ENCODE measurements at regions not wholly inside any gene's neighbourhood (a gene's known extent, or its start where the extent isn't known, plus 50 kb on each side); places are given as distances from the start of the nearest gene placed in this dataset.

DNA sequence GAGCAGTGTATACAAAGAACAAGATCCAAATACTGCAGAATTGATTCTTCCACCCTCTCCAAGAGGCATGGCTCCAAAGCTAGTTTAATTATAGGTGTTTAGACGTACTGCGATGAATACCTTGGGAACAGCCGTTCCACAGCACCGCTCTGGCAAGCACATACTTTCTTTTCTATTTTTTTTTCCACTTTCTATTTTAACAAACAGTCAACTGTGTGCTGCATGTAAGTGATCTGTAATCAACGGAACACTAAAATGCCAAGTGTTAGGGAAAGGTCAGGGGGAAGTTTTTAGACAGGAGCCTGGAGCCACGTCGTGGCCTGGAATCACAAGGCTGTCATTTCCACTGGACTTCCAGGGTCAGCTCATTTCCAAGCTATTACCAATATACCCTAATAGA lies 486.4 kb upstream of the DAB1 start:
- no peak for TF ChIP-seq CTCF (conservative IDR thresholded peaks at IDR 0.05; ENCODE audit: low read depth, low read length)
- no peak overlapping the region for H3K4me3 ChIP-seq (ENCODE audit: low read depth, low read length)
- DNase-seq (ENCODE audit: low read depth), result no peak

DNA sequence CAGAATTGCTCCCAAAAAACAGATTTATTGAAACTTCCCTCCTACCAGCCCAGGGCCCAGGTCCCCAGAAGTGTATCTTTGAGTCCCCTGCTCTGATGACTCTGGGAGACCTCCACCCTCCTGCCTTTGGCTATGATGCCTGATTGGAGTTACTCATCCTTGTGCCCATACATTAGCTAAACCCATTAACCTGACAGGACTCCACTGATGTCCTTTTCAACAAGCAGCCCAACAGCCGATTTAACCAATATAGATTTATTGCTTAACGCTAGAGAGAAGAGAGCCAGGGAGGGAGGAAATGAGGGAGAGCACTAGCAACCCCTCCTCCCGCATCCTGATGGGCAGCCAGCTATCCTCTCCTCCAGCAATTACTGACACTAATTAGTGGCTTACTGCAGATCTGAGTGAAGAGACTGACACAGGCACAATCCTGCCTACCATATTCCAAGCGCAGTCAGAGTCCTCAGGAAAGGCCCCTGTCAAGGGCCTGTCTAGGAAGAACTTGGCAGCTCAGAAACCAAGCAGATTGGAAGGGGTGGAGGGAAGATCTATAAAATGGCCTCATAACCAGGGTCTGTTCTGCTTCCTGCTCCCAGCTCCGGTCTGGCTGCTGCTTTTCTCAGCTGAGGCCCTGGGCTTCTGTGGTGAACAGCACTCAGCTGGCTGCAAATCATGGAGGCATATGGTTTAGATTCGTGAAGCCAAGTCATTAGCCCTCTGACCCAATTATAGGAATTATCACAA lies 484.5 kb upstream of the DAB1 start:
- DNase-seq (ENCODE audit: low read depth), result no peak
- no peak for TF ChIP-seq CTCF (conservative IDR thresholded peaks at IDR 0.05; ENCODE audit: low read depth, low read length)
- no peak overlapping the region for H3K4me3 ChIP-seq (ENCODE audit: low read depth, low read length)

DNA sequence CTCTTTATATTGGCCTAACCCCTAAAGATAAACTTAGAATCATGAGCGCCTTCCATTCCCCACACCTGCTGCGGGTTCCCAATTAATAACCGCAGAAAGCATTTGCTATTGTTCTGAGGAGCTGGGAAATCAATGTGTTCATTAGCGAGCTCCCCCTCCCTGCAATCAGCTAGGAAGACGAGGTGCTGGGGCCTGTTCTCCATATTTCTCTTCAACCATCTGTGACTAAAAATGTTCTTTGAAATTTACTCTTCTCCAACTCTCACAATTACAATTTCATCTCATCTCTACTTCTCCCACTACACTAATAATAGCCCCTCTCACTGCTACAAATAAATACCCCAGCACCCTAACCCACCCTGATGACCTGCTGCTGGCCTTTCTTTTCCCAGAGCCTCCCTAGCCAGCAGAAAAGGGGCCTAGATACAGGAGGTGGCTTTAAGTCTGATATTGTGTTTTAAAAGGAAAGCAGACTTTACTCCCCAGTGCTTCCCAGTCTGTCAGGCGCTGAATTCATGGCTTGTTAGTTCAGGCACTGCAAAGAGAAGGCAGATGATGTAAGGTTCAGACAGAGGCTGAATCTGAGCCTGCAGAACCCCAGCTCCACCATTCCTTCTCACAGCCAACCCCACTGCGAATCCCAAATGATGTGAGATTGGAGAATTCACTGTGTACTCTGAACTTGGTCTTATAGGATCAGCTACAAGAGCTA lies 477.5 kb upstream of the DAB1 start:
- no peak for TF ChIP-seq CTCF (conservative IDR thresholded peaks at IDR 0.05; ENCODE audit: low read depth, low read length)
- DNase-seq (ENCODE audit: low read depth), result no peak
- H3K4me3 ChIP-seq (ENCODE audit: low read depth, low read length), result no peak overlapping the region

DNA sequence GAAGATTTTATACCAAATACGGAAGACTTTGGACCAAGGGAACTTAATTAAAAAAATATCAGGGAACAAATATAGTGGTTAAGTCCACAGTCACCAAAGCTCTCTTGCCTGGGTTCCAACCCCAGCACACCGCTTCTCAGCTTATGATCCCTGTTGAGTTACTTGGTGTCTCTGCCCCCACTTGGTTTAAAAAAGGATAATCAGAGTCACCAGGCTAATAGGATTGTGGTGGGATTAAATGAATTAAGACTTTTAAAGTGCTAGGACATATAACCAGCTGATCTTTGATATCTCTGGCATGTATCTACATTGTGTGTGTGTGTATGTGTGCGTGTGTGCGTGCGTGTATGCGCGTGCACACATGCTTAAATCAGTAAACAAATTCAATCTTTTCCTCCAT lies 474.7 kb upstream of the DAB1 start:
- no peak for DNase-seq (ENCODE audit: low read depth)
- H3K4me3 ChIP-seq (ENCODE audit: low read depth, low read length), result no peak overlapping the region
- TF ChIP-seq CTCF (conservative IDR thresholded peaks at IDR 0.05; ENCODE audit: low read depth, low read length), result no peak

DNA sequence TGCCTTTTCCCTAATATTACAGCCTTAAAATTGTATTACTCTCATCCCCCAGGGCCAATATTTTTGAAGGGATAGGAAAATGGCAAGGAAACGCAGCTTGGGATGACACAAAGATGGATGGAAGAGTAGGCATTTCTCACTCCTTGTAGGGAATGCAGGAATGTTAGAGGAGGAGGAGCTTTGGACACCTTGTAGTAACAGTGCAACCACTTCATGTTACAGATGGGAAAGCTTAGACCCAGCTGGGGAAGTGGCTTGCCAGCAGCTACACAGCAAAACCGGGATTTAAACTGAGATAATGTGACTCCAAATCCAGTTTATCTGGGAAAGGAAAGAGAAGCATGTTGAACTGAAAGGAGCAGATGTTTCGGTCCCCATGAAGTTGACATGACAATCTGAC lies 473.7 kb upstream of the DAB1 start:
- H3K4me3 ChIP-seq (ENCODE audit: low read depth, low read length), result no peak overlapping the region
- no peak for DNase-seq (ENCODE audit: low read depth)
- TF ChIP-seq CTCF (conservative IDR thresholded peaks at IDR 0.05; ENCODE audit: low read depth, low read length), result no peak

GRCh38 chr1:57894315-57894714 lies 470.5 kb upstream of the DAB1 start:
- no peak for TF ChIP-seq CTCF (conservative IDR thresholded peaks at IDR 0.05; ENCODE audit: low read depth, low read length)
- H3K4me3 ChIP-seq (ENCODE audit: low read depth, low read length), result no peak overlapping the region
- DNase-seq (ENCODE audit: low read depth), result no peak
